GM23248 (cell line): ENCODE measurements at regions not wholly inside any gene's neighbourhood (a gene's known extent, or its start where the extent isn't known, plus 50 kb on each side); places are given as distances from the start of the nearest gene placed in this dataset.

Experiments used
- EZH2 ChIP-seq: fragments of 200-600 bp; sonication (generic); IDR thresholded peaks from 2 replicates; pipeline ENCODE4 v1.6.1; 2018; ENCODE audit warnings: antibody characterized with exemption, mild to moderate bottlenecking; ENCODE audit not compliant: insufficient read depth, poor library complexity, severe bottlenecking
- EZH2phosphoT487 ChIP-seq: fragments of 200-600 bp; sonication (generic); IDR thresholded peaks from 2 replicates; pipeline ENCODE4 v1.6.1; 2018; ENCODE audit warnings: antibody characterized with exemption, moderate library complexity, mild to moderate bottlenecking, low read depth; ENCODE audit not compliant: insufficient read depth

- TF ChIP-seq EZH2phosphoT487 (no peak), EZH2 (no peak)
Measured at GRCh38 chr6:150683320-150683719, 83.6 kb downstream of the PLEKHG1 start.
